Uterus (tissue), 3 donors: ENCODE measurements at regions not wholly inside any gene's neighbourhood (a gene's known extent, or its start where the extent isn't known, plus 50 kb on each side); places are given as distances from the start of the nearest gene placed in this dataset.

Source experiments
- DNase-seq, 2 donors: peaks; one replicate each; pipeline ENCODE4 v3.0.0-alpha.2; 2019 to 2020
- H3K27ac ChIP-seq, 2 donors: fragments of 200-600 bp; sonication (generic); 1 replicate in 1 of 2; 2 replicates in 1 of 2; pipeline ENCODE4 v1.5.1; 2016 to 2018
- H3K27me3 ChIP-seq, 2 donors: fragments of 200-600 bp; sonication (generic); one replicate each; pipeline ENCODE4 v1.5.1; 2018 to 2019; ENCODE audit warnings: control low read depth in 1 of 2
- H3K36me3 ChIP-seq, 2 donors: fragments of 200-600 bp; sonication (generic); one replicate each; pipeline ENCODE4 v1.5.1; 2019; ENCODE audit warnings: control low read depth in 1 of 2
- H3K4me1 ChIP-seq, 2 donors: fragments of 200-600 bp; sonication (generic); one replicate each; pipeline ENCODE4 v1.5.1; 2018 to 2019; ENCODE audit warnings: control low read depth in 1 of 2
- H3K4me3 ChIP-seq, 2 donors: fragments of 200-600 bp; sonication (generic); 1 replicate in 1 of 2; 2 replicates in 1 of 2; pipeline ENCODE4 v1.5.1; 2018 to 2019; ENCODE audit warnings: mild to moderate bottlenecking in 1 of 2
- H3K9me3 ChIP-seq, 2 donors: fragments of 200-600 bp; sonication (generic); one replicate each; pipeline ENCODE4 v1.5.1; 2019; ENCODE audit warnings: control low read depth in 1 of 2
- CTCF ChIP-seq, 4 experiments: fragments of 200-600 bp in 2 of 4; fragments of 450-650 bp in 2 of 4; sonication (generic) in 2 of 4; IDR thresholded peaks; one replicate each; pipeline ENCODE4 v1.5.1; 2016 to 2019; ENCODE audit warnings: antibody characterized with exemption in 4 of 4, mild to moderate bottlenecking in 2 of 4, moderate library complexity in 1 of 4
- POLR2A ChIP-seq, 2 donors: fragments of 450-650 bp; IDR thresholded peaks; one replicate each; pipeline ENCODE4 v1.6.1; 2016; ENCODE audit warnings: antibody characterized with exemption in 2 of 2, mild to moderate bottlenecking in 1 of 2, moderate library complexity in 1 of 2
- intact Hi-C: fragments of 100-400 bp; cut with DNase I; formaldehyde crosslinking; loops from one replicate; pipeline ENCODE4 v1.15.1; 2023; ENCODE audit warnings: low total_unique reads
- donor health status: DM: yes; HTN: yes; CAD: no.

GRCh38 chr6:67362976-67363375 is 1272.1 kb upstream of the ADGRB3 start:
- DNase-seq = no peak
- H3K4me1 ChIP-seq = no peaks in the 10 kb centered on the region
- H3K27me3 ChIP-seq = no peaks in the 10 kb centered on the region
- H3K27ac ChIP-seq = no peak overlapping the region
- no peak for TF ChIP-seq CTCF (IDR thresholded peaks at IDR 0.05)
- TF ChIP-seq POLR2A (IDR thresholded peaks at IDR 0.05) = no peak
- H3K36me3 ChIP-seq = no peaks in the 10 kb centered on the region
- intact Hi-C loops = no loop called here
- H3K9me3 ChIP-seq = no peaks in the 10 kb centered on the region
- H3K4me3 ChIP-seq = no peak overlapping the region

- H3K36me3 ChIP-seq = no peaks in the 10 kb centered on the region
- H3K27ac ChIP-seq = no peak overlapping the region
- no peak for TF ChIP-seq POLR2A (IDR thresholded peaks at IDR 0.05)
- TF ChIP-seq CTCF (IDR thresholded peaks at IDR 0.05) = no peak
- intact Hi-C loops = no loop called here
- no peak overlapping the region for H3K4me3 ChIP-seq
- DNase-seq = no peak
- H3K4me1 ChIP-seq = no peaks in the 10 kb centered on the region
- no peaks in the 10 kb centered on the region for H3K27me3 ChIP-seq
- H3K9me3 ChIP-seq = no peaks in the 10 kb centered on the region
Observed at GRCh38 chr6:67361264-67361663, 1273.8 kb upstream of the ADGRB3 start.

- Histone ChIP-seq H3K4me3 (no peak overlapping the region), H3K4me1 (no peaks in the 10 kb centered on the region), H3K9me3 (no peaks in the 10 kb centered on the region), H3K27me3 (no peaks in the 10 kb centered on the region), H3K36me3 (no peaks in the 10 kb centered on the region), H3K27ac (no peak overlapping the region)
- intact Hi-C loops = no loop called here
- TF ChIP-seq CTCF (IDR thresholded peaks at IDR 0.05) (no peak), POLR2A (IDR thresholded peaks at IDR 0.05) (no peak)
- DNase-seq = peak; percentile 21 to 41
Observed at GRCh38 chr6:67358241-67358640, 1276.8 kb upstream of the ADGRB3 start.

GRCh38 chr6:67353861-67354260 is 1281.2 kb upstream of the ADGRB3 start:
- no peak for DNase-seq
- TF ChIP-seq CTCF (IDR thresholded peaks at IDR 0.05) = no peak
- no peak for TF ChIP-seq POLR2A (IDR thresholded peaks at IDR 0.05)
- Histone ChIP-seq H3K27me3 (no peaks in the 10 kb centered on the region), H3K9me3 (no peaks in the 10 kb centered on the region), H3K4me1 (no peaks in the 10 kb centered on the region), H3K4me3 (no peak overlapping the region), H3K36me3 (no peaks in the 10 kb centered on the region), H3K27ac (no peak overlapping the region)
- intact Hi-C loops = no loop called here

GRCh38 chr6:67352717-67353116 is 1282.4 kb upstream of the ADGRB3 start:
- Histone ChIP-seq H3K27me3 (no peaks in the 10 kb centered on the region), H3K9me3 (no peaks in the 10 kb centered on the region), H3K36me3 (no peaks in the 10 kb centered on the region), H3K27ac (no peak overlapping the region), H3K4me3 (no peak overlapping the region), H3K4me1 (no peaks in the 10 kb centered on the region)
- no peak for DNase-seq
- intact Hi-C loops = no loop called here
- TF ChIP-seq POLR2A (IDR thresholded peaks at IDR 0.05) (no peak), CTCF (IDR thresholded peaks at IDR 0.05) (no peak)
